ENCODE measurements at regions not wholly inside any gene's neighbourhood (a gene's known extent, or its start where the extent isn't known, plus 50 kb on each side); places are given as distances from the start of the nearest gene placed in this dataset.

DNA sequence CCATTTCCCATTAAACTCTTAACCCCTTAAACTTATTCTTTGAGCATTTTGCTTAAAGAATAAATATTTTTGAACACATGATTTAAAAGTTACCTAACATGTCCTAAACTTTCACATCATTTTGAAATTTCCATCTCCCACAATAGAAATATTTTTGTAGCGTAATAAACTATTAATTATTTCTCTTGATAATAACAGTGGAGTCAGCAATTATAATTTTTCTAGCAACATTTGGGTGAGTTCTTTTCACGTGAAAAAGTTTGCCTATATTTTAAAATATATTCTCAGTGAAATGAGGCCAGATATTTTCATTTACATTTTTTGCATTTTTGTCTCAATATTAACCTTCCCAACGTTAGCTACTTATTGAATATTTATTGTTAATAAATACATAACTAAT lies 320.4 kb upstream of the CRIM1 start:
- no peak for DNase-seq (ENCODE audit: low spot score)
- no peak overlapping the region for H3K4me3 ChIP-seq (ENCODE audit: low read depth in 1 of 3, low read length in 3 of 3)
- H3K9ac ChIP-seq (ENCODE audit: low read depth in 1 of 2, low read length in 2 of 2), result no peak overlapping the region
- no peak overlapping the region for H3K27ac ChIP-seq (ENCODE audit: low read depth in 1 of 2, low read length in 2 of 2)
- H3K36me3 ChIP-seq (ENCODE audit: control insufficient read depth in 4 of 4, insufficient read depth in 3 of 4, low read depth in 1 of 4, low read length in 3 of 4), result no peaks in the 10 kb centered on the region
- 64% methylated on average over 3 of the region's 3 CpGs for WGBS
- no peaks in the 10 kb centered on the region for H3K9me3 ChIP-seq (ENCODE audit: control insufficient read depth in 4 of 4, low read length in 3 of 4)
- H3K4me1 ChIP-seq (ENCODE audit: control insufficient read depth in 4 of 4, insufficient read depth in 4 of 4, low read length in 3 of 4), result no peaks in the 10 kb centered on the region
- peaks cover 0 to 2% (median 0%) of the 10 kb centered on the region in 4 donors for H3K27me3 ChIP-seq (ENCODE audit: control insufficient read depth in 4 of 4, insufficient read depth in 4 of 4, low read length in 3 of 4)
- TF ChIP-seq FOXA1 (IDR thresholded peaks at IDR 0.05) (no peak), HNF4G (IDR thresholded peaks at IDR 0.05) (no peak), NR2F2 (IDR thresholded peaks at IDR 0.05) (no peak), JUND (IDR thresholded peaks at IDR 0.05) (no peak), RXRA (IDR thresholded peaks at IDR 0.05) (no peak), GABPA (IDR thresholded peaks at IDR 0.05 in 1 of 2, conservative IDR thresholded peaks at IDR 0.05 in 1 of 2) (no peak), RAD21 (IDR thresholded peaks at IDR 0.05) (no peak), TAF1 (conservative IDR thresholded peaks at IDR 0.05) (no peak), SP1 (IDR thresholded peaks at IDR 0.05) (no peak), YY1 (IDR thresholded peaks at IDR 0.05) (no peak), FOXA2 (IDR thresholded peaks at IDR 0.05) (no peak), HNF4A (conservative IDR thresholded peaks at IDR 0.05) (no peak), EGR1 (IDR thresholded peaks at IDR 0.05; ENCODE audit: low read depth in 2 of 2) (no peak)
- TF ChIP-seq, protein P1, sequence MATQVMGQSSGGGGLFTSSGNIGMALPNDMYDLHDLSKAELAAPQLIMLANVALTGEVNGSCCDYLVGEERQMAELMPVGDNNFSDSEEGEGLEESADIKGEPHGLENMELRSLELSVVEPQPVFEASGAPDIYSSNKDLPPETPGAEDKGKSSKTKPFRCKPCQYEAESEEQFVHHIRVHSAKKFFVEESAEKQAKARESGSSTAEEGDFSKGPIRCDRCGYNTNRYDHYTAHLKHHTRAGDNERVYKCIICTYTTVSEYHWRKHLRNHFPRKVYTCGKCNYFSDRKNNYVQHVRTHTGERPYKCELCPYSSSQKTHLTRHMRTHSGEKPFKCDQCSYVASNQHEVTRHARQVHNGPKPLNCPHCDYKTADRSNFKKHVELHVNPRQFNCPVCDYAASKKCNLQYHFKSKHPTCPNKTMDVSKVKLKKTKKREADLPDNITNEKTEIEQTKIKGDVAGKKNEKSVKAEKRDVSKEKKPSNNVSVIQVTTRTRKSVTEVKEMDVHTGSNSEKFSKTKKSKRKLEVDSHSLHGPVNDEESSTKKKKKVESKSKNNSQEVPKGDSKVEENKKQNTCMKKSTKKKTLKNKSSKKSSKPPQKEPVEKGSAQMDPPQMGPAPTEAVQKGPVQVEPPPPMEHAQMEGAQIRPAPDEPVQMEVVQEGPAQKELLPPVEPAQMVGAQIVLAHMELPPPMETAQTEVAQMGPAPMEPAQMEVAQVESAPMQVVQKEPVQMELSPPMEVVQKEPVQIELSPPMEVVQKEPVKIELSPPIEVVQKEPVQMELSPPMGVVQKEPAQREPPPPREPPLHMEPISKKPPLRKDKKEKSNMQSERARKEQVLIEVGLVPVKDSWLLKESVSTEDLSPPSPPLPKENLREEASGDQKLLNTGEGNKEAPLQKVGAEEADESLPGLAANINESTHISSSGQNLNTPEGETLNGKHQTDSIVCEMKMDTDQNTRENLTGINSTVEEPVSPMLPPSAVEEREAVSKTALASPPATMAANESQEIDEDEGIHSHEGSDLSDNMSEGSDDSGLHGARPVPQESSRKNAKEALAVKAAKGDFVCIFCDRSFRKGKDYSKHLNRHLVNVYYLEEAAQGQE (IDR thresholded peaks at IDR 0.05), result no peak
- TF ChIP-seq, protein P2, sequence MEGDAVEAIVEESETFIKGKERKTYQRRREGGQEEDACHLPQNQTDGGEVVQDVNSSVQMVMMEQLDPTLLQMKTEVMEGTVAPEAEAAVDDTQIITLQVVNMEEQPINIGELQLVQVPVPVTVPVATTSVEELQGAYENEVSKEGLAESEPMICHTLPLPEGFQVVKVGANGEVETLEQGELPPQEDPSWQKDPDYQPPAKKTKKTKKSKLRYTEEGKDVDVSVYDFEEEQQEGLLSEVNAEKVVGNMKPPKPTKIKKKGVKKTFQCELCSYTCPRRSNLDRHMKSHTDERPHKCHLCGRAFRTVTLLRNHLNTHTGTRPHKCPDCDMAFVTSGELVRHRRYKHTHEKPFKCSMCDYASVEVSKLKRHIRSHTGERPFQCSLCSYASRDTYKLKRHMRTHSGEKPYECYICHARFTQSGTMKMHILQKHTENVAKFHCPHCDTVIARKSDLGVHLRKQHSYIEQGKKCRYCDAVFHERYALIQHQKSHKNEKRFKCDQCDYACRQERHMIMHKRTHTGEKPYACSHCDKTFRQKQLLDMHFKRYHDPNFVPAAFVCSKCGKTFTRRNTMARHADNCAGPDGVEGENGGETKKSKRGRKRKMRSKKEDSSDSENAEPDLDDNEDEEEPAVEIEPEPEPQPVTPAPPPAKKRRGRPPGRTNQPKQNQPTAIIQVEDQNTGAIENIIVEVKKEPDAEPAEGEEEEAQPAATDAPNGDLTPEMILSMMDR (IDR thresholded peaks at IDR 0.05; ENCODE audit: low read depth, low read length, missing input control), result no peak
- TF ChIP-seq, protein P3, sequence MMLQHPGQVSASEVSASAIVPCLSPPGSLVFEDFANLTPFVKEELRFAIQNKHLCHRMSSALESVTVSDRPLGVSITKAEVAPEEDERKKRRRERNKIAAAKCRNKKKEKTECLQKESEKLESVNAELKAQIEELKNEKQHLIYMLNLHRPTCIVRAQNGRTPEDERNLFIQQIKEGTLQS (IDR thresholded peaks at IDR 0.05), result no peak
- TF ChIP-seq, protein P4, sequence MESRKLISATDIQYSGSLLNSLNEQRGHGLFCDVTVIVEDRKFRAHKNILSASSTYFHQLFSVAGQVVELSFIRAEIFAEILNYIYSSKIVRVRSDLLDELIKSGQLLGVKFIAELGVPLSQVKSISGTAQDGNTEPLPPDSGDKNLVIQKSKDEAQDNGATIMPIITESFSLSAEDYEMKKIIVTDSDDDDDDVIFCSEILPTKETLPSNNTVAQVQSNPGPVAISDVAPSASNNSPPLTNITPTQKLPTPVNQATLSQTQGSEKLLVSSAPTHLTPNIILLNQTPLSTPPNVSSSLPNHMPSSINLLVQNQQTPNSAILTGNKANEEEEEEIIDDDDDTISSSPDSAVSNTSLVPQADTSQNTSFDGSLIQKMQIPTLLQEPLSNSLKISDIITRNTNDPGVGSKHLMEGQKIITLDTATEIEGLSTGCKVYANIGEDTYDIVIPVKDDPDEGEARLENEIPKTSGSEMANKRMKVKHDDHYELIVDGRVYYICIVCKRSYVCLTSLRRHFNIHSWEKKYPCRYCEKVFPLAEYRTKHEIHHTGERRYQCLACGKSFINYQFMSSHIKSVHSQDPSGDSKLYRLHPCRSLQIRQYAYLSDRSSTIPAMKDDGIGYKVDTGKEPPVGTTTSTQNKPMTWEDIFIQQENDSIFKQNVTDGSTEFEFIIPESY (IDR thresholded peaks at IDR 0.05), result no peak

DNA sequence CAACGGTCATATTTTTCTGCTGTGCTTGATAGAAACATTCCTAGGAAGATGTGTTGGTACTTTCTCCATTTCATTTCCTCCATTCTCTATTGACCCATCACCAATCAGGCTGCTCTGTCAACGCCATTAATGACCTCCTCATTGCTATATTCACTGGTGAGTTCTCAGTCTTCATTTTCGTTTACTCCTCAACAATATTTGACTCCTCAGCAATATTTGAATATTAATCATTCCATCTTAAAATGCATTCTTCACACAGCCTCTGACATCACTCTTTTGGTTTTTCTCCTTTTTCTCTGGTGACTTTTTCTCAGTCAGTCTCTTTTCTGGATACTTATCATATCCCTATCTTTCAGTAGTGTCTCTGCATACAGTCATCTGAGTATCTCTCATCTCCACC lies 323.5 kb upstream of the CRIM1 start:
- no peaks in the 10 kb centered on the region for H3K4me1 ChIP-seq (ENCODE audit: control insufficient read depth in 4 of 4, insufficient read depth in 4 of 4, low read length in 3 of 4)
- no peaks in the 10 kb centered on the region for H3K9me3 ChIP-seq (ENCODE audit: control insufficient read depth in 4 of 4, low read length in 3 of 4)
- no peak overlapping the region for H3K9ac ChIP-seq (ENCODE audit: low read depth in 1 of 2, low read length in 2 of 2)
- TF ChIP-seq, protein P4 (IDR thresholded peaks at IDR 0.05), result no peak
- no peak for TF ChIP-seq YY1 (IDR thresholded peaks at IDR 0.05)
- TF ChIP-seq, protein P3 (IDR thresholded peaks at IDR 0.05), result no peak
- TF ChIP-seq HNF4G (IDR thresholded peaks at IDR 0.05), result no peak
- no peak for TF ChIP-seq NR2F2 (IDR thresholded peaks at IDR 0.05)
- TF ChIP-seq HNF4A (conservative IDR thresholded peaks at IDR 0.05), result no peak
- TF ChIP-seq EGR1 (IDR thresholded peaks at IDR 0.05; ENCODE audit: low read depth in 2 of 2), result no peak
- TF ChIP-seq RAD21 (IDR thresholded peaks at IDR 0.05), result no peak
- no peak for TF ChIP-seq JUND (IDR thresholded peaks at IDR 0.05)
- no peak for TF ChIP-seq FOXA1 (IDR thresholded peaks at IDR 0.05)
- TF ChIP-seq, protein P2 (IDR thresholded peaks at IDR 0.05; ENCODE audit: low read depth, low read length, missing input control), result no peak
- no peaks in the 10 kb centered on the region for H3K36me3 ChIP-seq (ENCODE audit: control insufficient read depth in 4 of 4, insufficient read depth in 3 of 4, low read depth in 1 of 4, low read length in 3 of 4)
- DNase-seq (ENCODE audit: low spot score), result no peak
- peaks cover 0 to 2% (median 0%) of the 10 kb centered on the region in 4 donors for H3K27me3 ChIP-seq (ENCODE audit: control insufficient read depth in 4 of 4, insufficient read depth in 4 of 4, low read length in 3 of 4)
- no peak overlapping the region for H3K27ac ChIP-seq (ENCODE audit: low read depth in 1 of 2, low read length in 2 of 2)
- H3K4me3 ChIP-seq (ENCODE audit: low read depth in 1 of 3, low read length in 3 of 3), result no peak overlapping the region
- WGBS, result 45% methylated on average over 3 of the region's 3 CpGs
